ENCODE measurements at regions not wholly inside any gene's neighbourhood (a gene's known extent, or its start where the extent isn't known, plus 50 kb on each side); places are given as distances from the start of the nearest gene placed in this dataset.
"Not testable (repeated sequence)": the region's sequence is repeated elsewhere in the genome, so short reads cannot be mapped to it uniquely, and the experiment has no call there.

- peak; percentile 24 to 25 for DNase-seq (ENCODE audit: low read depth in 2 of 2)
These were observed 72.6 kb upstream of the ZNF184 start for GRCh38 chr6:27545271-27546046.

GRCh38 chr6:27544612-27545260 lies 71.8 kb upstream of the ZNF184 start:
- DNase-seq (ENCODE audit: low read depth in 2 of 2) = no peak

GRCh38 chr6:27544135-27544534 lies 71.2 kb upstream of the ZNF184 start:
- not testable (repeated sequence) for DNase-seq (ENCODE audit: low read depth in 2 of 2)

GRCh38 chr6:27542485-27542884 lies 69.6 kb upstream of the ZNF184 start:
- DNase-seq (ENCODE audit: low read depth in 2 of 2) = no peak

GRCh38 chr6:27541933-27542297 lies 69.0 kb upstream of the ZNF184 start:
- DNase-seq (ENCODE audit: low read depth in 2 of 2) = no peak

GRCh38 chr6:27541212-27541932 lies 68.5 kb upstream of the ZNF184 start:
- DNase-seq (ENCODE audit: low read depth in 2 of 2) = no peak

GRCh38 chr6:27539551-27539950 lies 66.6 kb upstream of the ZNF184 start:
- no peak for DNase-seq (ENCODE audit: low read depth in 2 of 2)

- peak; percentile 12 to 17 for DNase-seq (ENCODE audit: low read depth in 2 of 2)
These were observed 60.1 kb upstream of the ZNF184 start for GRCh38 chr6:27532820-27533538.

- no peak for DNase-seq (ENCODE audit: low read depth in 2 of 2)
These were observed 59.0 kb upstream of the ZNF184 start for GRCh38 chr6:27531772-27532459.

GRCh38 chr6:27529796-27530195 lies 56.9 kb upstream of the ZNF184 start:
- DNase-seq (ENCODE audit: low read depth in 2 of 2) = not testable (repeated sequence)

GRCh38 chr6:27528714-27529113 lies 55.8 kb upstream of the ZNF184 start:
- DNase-seq (ENCODE audit: low read depth in 2 of 2) = no peak

All from fibroblast of skin of left quadriceps (primary cell).